ENCODE measurements at regions not wholly inside any gene's neighbourhood (a gene's known extent, or its start where the extent isn't known, plus 50 kb on each side); places are given as distances from the start of the nearest gene placed in this dataset.

GRCh38 chr2:196528486-196529223, 110.9 kb upstream of the CCDC150 start:
- no peak for DNase-seq (ENCODE audit: low read depth in 2 of 2)

DNA sequence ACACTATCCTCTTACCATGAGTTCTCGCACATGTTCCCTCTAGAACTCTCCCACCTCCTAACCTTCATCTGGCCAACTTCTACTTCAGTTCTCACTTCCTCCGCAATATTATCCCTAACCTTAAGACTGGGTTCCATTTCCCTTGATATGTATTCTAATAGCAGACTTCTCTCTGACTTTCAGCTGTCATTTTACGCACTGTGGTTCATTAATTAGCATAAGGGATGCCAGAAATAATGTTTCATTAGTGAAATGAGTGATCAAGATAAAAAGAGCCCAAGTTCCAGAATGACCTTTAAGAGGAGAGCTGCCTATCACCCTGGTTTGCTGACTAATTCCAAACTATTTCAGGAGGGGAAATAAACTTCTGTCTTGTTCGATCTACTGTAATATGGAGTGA, 108.6 kb upstream of the CCDC150 start:
- DNase-seq (ENCODE audit: low read depth in 2 of 2) = no peak

DNA sequence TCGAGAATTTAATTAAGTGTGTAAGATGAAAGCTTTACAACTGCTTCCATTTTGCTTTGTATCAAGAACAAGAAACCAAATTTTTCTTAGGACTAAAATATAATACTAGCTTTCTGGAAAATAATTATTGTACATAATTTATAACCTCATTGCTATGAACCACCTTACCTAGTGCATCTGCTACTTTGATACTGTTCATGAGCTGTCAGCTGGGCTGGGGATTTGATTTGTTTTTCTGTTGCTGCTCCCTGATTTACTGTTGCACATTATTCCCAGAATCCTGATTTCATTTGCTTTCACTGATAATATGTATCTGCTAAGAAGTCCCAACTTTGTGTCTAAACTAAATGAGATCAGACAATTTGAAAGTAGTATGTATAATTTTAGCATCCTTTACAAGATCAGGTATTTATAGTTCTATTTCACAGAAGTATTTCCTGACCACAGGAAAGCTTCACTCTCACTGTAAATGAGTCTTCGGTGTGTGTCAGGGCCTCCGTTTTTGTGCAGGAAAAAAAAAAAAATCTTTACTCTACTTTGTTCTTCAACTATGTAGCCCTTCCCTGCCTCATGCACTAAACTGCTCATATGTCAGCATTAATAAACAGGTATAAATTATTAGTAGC, 105.6 kb upstream of the CCDC150 start:
- no peak for DNase-seq (ENCODE audit: low read depth in 2 of 2)

DNA sequence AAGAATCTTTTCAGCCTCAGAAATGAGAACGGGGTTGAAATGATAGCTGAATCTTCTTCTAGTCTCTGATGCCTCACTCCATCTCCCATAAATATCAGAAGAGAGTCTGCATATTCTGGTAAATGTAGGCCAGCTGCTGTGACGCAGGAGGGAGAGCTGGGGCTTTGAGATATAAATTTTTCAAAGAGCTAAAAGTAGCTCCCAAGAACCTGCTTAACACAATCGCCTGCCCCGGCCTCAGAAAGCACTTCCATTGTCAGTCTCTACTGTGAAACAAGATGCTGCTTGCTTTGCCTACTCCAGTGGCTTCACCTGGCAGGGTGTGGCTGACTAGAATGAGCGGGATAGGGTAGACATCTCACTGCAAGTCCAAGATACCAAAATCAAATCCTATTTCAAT, 105.0 kb upstream of the CCDC150 start:
- no peak for DNase-seq (ENCODE audit: low read depth in 2 of 2)

DNA sequence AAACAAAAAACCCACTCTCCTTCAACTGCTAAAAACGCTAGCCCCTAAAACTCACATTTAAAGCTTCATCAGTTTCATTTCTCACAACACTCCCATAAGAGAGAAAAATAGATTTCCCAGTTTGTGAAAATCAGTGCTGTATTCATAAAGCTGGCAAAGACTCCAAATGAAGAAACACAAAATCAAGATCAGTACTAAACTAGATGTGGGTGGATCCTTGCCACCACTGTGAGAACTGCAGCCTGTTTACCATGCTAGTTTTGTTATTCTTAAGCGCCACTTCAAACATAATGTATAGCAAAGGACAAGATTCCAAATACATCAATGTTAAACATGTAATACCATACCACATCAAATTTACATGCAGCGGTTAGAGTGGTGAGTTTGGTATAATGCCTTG, 104.5 kb upstream of the CCDC150 start:
- no peak for DNase-seq (ENCODE audit: low read depth in 2 of 2)

GRCh38 chr2:196535742-196536141, 103.8 kb upstream of the CCDC150 start:
- DNase-seq (ENCODE audit: low read depth in 2 of 2) = no peak

DNA sequence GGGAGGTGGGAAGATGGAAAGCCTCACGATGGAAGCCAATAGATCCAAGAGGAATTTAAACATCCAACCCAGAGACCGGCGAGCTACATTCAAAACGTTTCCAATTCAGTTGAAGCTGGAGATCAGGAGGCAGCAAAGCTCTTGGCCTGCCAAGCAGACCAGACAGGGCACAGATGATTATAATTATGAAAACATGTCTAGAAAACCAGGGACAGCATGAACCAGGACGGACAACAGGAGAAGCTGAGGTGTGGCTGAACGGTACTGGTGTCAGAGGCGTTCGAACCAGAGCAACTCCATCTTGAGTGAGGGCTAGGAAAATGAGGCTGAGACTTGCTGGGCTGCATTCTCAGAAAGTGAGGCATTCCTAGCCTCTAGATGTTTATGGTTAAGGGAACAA, 102.2 kb upstream of the CCDC150 start:
- DNase-seq (ENCODE audit: low read depth in 2 of 2) = no peak

- DNase-seq (ENCODE audit: low read depth in 2 of 2) = no peak
Measured at GRCh38 chr2:196538189-196538588, 101.3 kb upstream of the CCDC150 start.

- no peak for DNase-seq (ENCODE audit: low read depth in 2 of 2)
Measured at GRCh38 chr2:196538646-196539045, 100.9 kb upstream of the CCDC150 start.

GRCh38 chr2:196544906-196545433, 94.5 kb upstream of the CCDC150 start:
- DNase-seq (ENCODE audit: low read depth in 2 of 2) = no peak

DNA sequence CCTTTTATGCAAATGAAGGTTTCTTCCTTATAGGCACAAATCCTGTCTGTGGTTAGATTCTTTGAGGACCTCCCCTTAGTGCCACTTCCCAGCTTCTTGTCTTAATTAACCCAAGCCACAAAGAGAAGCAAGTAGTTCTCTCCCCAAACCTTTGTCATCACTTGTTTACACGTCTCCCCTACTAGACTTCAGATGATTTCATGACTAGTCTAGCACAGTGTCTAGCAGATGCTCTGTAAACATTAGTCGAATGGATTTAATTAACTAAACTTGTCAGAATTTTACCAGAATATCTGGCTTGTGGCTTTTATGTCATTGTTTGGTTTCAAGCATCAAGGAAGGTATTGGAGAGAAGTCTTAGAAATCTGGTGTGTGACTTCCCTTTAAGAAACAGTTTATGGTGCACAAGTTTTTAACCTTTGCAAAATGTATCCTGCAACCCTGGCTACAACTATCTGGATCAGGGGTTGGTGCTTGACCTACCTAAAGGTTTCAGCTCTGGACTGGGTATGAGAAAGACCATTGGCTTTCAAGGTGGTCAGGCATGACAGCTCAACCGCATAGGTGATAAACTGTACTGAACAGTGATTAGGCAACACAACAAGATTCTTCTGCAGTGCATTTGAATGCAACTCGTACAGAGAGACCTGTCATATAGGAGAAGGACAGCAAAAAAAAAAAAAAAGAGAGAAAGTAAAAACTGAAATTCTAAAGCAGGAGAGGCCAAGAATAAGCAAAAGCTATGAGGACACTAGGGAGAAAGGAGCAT, 93.2 kb upstream of the CCDC150 start:
- DNase-seq (ENCODE audit: low read depth in 2 of 2) = no peak

DNA sequence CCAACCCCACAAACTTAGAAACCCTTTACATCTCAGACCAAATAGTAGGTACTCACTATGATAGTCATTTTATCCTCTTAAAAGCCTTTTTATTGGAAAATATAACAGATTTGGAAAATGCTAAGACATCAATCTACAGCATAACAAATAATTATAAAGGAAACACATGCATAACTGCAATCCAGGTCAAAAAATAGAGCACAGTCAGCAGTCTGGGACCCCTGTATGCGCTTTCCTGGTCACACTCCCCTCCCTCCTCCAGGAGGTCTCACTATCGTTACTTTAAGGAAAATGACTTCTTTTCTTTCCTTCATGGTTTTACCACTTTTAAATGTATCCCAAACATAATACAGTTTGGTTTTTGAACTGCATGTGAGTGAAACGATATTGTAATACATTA, 90.5 kb upstream of the CCDC150 start:
- no peak for DNase-seq (ENCODE audit: low read depth in 2 of 2)

- DNase-seq (ENCODE audit: low read depth in 2 of 2) = no peak
Measured at GRCh38 chr2:196551014-196551413, 88.5 kb upstream of the CCDC150 start.

- DNase-seq (ENCODE audit: low read depth in 2 of 2) = no peak
Measured at GRCh38 chr2:196555161-196555560, 84.4 kb upstream of the CCDC150 start.

GRCh38 chr2:196555726-196556125, 83.8 kb upstream of the CCDC150 start:
- DNase-seq (ENCODE audit: low read depth in 2 of 2) = no peak

DNA sequence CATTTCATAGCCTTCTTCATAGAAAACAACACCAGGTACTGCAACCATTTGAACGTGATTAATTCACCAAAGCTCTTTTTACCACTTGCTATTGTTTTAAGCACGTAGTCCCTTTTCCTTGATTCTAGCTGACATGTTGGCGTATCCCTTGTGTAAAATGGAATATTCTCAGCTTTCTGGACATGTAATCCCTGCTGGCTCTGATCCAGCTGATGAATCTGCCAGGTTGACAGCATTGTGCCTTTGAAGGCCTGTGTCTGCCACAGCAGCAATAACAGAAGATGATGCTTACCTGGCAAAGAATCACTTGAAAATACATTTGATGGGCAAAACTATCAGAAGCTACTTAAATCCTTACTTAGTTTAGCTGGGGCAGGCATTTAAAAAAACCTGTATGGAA, 81.0 kb upstream of the CCDC150 start:
- DNase-seq (ENCODE audit: low read depth in 2 of 2) = no peak

DNA sequence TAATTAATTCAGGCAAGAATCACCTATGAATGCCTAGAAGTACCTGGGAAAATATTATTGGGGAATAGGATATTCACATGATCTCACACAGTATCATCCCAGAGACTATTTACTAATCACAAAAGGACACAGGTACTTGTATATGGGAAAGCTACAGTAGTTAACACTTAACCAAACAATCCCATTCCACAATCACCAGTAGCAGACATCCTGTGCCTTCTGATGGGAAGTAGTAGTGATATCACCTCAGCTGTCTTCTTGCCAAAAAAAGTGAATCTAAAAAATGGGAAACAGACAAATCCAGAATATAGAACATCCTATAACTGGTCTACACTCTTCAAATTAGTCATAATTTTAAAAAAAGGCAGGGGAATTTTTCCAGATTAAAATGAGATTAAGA, 75.6 kb upstream of the CCDC150 start:
- DNase-seq (ENCODE audit: low read depth in 2 of 2) = no peak

DNA sequence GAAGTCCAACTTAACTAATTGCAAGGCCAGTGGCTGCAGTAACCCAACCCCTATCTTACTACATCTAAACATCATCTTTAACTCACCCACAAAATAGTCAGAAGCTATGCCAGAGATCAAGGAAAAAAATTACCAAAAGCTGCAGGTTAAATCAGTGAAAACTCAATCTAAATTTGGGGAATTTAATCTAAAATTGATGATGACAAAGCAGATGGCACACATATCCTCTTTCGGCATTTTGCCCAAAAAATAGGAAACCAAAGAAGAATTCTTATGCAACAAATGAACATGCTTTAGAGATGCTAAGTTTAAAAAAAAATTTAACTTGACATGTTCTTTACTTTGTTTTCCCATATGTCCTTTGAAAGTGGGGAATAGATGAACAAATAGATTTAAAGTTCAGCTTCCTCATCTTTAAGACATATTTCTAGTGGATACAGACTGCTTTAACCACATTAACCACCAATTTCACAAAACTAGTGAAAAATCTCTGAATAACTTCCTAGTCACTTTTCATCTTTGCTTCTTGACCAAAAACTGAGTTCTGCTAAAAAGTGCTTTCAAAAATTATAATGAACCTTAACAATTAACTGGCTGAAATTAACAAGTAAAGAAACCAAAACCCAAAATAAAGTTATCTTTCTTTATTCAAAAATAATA, 74.3 kb upstream of the CCDC150 start:
- no peak for DNase-seq (ENCODE audit: low read depth in 2 of 2)

- no peak for DNase-seq (ENCODE audit: low read depth in 2 of 2)
Measured at GRCh38 chr2:196565982-196566381, 73.5 kb upstream of the CCDC150 start.

DNA sequence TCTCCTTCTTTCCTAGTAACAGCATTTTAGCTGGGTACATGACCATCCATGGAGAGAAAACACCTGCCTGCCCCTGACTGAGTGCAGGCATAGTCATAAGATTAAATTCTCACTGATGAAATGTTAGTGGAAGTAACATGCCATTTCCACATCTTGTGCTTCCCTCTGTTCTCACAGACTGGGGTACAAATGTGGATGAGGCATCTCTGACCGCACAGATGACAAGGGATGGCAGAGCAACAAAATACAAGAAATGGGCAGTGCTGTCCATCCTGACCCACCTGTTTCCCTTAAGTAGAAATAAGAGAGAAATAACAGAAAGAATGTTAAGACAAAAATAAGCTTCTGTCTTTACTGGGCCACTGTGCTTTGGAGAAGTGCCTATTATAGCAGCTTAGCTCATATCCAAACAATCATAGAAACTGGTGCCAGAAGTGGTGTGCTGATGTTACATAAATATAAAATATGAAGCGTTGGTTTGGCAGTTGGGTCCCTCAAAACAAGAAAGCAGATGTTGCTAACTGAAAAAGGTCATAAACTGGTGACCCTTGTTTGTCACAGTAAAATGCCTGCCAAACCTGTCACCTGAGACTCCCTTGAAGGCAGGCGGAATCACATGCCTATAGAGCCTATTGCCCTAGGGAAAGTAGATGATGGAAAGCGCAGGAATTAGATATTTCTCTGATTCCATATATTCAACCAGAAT, 72.4 kb upstream of the CCDC150 start:
- DNase-seq (ENCODE audit: low read depth in 2 of 2) = no peak

GRCh38 chr2:196568506-196568905, 71.0 kb upstream of the CCDC150 start:
- no peak for DNase-seq (ENCODE audit: low read depth in 2 of 2)

DNA sequence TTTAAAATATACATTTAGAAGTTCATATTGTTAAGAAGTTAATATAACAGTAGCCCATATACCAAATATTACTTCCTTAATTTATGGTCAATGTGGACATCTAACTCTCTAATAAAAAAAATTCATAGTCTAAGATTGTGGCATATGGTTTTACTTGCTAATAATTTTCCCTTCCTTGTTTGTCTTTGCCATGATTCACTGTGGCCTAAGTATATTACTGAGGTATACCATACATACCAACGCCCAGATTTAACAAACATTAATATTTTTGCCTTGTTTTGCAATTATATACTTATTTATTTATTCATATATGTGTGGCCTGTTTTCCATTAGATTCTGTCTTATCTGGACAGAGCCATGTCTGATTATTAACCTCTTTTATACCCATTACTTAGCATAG, 54.6 kb upstream of the CCDC150 start:
- no peak for DNase-seq (ENCODE audit: low read depth in 2 of 2)

All from stimulated activated CD4-positive, alpha-beta T cell treated with anti-CD3 and anti-CD28 coated beads, Interleukin-4, amount 100 ng/mL, for 48 hours (primary cell).